Right atrium auricular region (tissue), 2 donors: ENCODE measurements at regions not wholly inside any gene's neighbourhood (a gene's known extent, or its start where the extent isn't known, plus 50 kb on each side); places are given as distances from the start of the nearest gene placed in this dataset.

Experiments
- DNase-seq: peaks from one replicate; pipeline ENCODE4 v3.0.0-alpha.2; 2019; ENCODE audit warnings: low spot score
- H3K27ac ChIP-seq, 2 donors: fragments of 200-600 bp; sonication (generic); 1 replicate in 1 of 2; 2 replicates in 1 of 2; pipeline ENCODE4 v1.5.1; 2016 to 2019
- H3K27me3 ChIP-seq, 2 donors: fragments of 200-600 bp; sonication (generic); one replicate each; pipeline versions ENCODE4 v1.5.1 to v1.6.0; 2017 to 2019
- H3K36me3 ChIP-seq: fragments of 200-600 bp; sonication (generic); one replicate; pipeline ENCODE4 v1.5.1; 2016
- H3K4me1 ChIP-seq, 2 donors: fragments of 200-600 bp; sonication (generic); one replicate each; pipeline versions ENCODE4 v1.5.1 to v1.6.0; 2017 to 2019
- H3K4me3 ChIP-seq, 2 donors: fragments of 200-600 bp; sonication (generic); 1 replicate in 1 of 2; 2 replicates in 1 of 2; pipeline ENCODE4 v1.5.1; 2017 to 2019; ENCODE audit warnings: mild to moderate bottlenecking in 1 of 2, moderate library complexity in 1 of 2
- H3K9me3 ChIP-seq, 2 donors: fragments of 200-600 bp; sonication (generic); one replicate each; pipeline ENCODE4 v1.5.1; 2019
- TF ChIP-seq, protein P1 (sequence below), 2 donors: fragments of 200-600 bp; sonication (generic); IDR thresholded peaks; one replicate each; pipeline ENCODE4 v1.5.1; 2019; ENCODE audit warnings: antibody characterized with exemption in 2 of 2

- no peak for DNase-seq
- Histone ChIP-seq H3K9me3 (no peaks in the 10 kb centered on the region), H3K27me3 (no peaks in the 10 kb centered on the region), H3K4me1 (peaks cover 0 to 17% of the 10 kb centered on the region in 2 donors), H3K36me3 (no peaks in the 10 kb centered on the region), H3K4me3 (no peak overlapping the region), H3K27ac (peak overlapping the region in 1 of 2 donors; percentile 28)
- TF ChIP-seq, protein P1, sequence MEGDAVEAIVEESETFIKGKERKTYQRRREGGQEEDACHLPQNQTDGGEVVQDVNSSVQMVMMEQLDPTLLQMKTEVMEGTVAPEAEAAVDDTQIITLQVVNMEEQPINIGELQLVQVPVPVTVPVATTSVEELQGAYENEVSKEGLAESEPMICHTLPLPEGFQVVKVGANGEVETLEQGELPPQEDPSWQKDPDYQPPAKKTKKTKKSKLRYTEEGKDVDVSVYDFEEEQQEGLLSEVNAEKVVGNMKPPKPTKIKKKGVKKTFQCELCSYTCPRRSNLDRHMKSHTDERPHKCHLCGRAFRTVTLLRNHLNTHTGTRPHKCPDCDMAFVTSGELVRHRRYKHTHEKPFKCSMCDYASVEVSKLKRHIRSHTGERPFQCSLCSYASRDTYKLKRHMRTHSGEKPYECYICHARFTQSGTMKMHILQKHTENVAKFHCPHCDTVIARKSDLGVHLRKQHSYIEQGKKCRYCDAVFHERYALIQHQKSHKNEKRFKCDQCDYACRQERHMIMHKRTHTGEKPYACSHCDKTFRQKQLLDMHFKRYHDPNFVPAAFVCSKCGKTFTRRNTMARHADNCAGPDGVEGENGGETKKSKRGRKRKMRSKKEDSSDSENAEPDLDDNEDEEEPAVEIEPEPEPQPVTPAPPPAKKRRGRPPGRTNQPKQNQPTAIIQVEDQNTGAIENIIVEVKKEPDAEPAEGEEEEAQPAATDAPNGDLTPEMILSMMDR (IDR thresholded peaks at IDR 0.05), result no peak
Observed at GRCh38 chr11:103803062-103803461, 233.4 kb upstream of the DDI1 start.

GRCh38 chr11:103805688-103806009 lies 230.8 kb upstream of the DDI1 start:
- no peak overlapping the region for H3K4me3 ChIP-seq
- H3K27ac ChIP-seq, result no peak overlapping the region
- TF ChIP-seq, protein P1 (IDR thresholded peaks at IDR 0.05), result no peak
- H3K36me3 ChIP-seq, result no peaks in the 10 kb centered on the region
- H3K9me3 ChIP-seq, result no peaks in the 10 kb centered on the region
- H3K27me3 ChIP-seq, result no peaks in the 10 kb centered on the region
- DNase-seq, result no peak
- H3K4me1 ChIP-seq, result peaks cover 0 to 6% of the 10 kb centered on the region in 2 donors

DNA sequence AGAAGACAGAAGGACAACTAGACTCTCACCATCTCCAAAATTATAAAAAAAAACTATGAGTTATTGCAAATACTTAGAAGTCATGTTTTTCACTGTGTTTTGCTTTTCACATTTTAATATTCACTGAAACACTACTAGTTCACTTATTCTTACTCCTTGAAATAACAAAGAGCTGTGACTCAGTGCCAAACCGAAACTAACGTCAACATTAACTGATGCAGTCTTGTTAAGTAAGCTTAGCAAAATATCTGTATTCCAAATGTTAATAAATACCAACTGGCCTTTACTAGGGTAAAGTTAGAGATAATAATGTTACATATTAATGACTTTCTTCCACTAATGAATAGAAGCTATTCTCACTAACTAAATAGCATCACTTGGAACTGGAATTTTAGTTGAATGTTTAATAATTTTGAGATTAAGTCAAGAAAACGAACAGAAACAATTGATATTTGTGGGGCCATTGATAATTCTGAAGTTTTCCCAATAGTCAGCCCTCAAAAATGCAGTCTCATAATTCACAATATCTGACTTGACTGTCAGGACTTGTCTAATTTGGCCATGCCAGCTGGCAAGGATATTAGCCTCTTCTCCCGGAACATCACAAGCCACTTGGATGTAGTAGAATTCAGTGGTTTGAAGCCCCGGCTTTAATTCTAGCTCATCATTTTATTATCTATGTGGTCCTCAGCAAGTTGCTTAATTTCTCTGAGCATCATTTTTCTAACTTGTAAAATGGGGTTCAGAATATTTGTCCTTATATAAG lies 230.1 kb upstream of the DDI1 start:
- H3K27ac ChIP-seq, result peak overlapping the region in 1 of 2 donors; percentile 42
- DNase-seq, result no peak
- TF ChIP-seq, protein P1 (IDR thresholded peaks at IDR 0.05), result no peak
- H3K36me3 ChIP-seq, result no peaks in the 10 kb centered on the region
- no peaks in the 10 kb centered on the region for H3K4me1 ChIP-seq
- no peak overlapping the region for H3K4me3 ChIP-seq
- H3K27me3 ChIP-seq, result no peaks in the 10 kb centered on the region
- no peaks in the 10 kb centered on the region for H3K9me3 ChIP-seq

DNA sequence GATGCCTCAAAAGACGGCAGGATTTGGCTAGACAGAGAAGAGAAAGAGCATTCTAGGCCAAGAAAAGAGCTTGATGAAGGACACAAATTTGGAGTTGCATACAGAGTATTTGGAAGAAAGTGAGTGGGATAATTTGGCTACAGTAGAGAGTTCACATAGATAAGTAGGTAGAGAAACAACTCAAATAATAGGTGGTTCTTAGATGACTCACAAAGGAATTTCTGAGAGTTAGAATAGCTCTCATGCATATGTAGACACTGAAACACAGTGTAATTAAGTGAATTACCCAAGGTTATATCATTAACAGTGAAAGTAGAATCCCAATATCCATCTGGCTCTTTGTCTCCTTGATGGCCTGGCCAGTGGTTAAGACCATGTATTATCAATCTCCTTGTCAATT lies 228.6 kb upstream of the DDI1 start:
- Histone ChIP-seq H3K4me3 (no peak overlapping the region), H3K9me3 (no peaks in the 10 kb centered on the region), H3K4me1 (no peaks in the 10 kb centered on the region), H3K36me3 (no peaks in the 10 kb centered on the region), H3K27me3 (no peaks in the 10 kb centered on the region), H3K27ac (no peak overlapping the region)
- TF ChIP-seq, protein P1 (IDR thresholded peaks at IDR 0.05), result no peak
- no peak for DNase-seq

- Histone ChIP-seq H3K36me3 (no peaks in the 10 kb centered on the region), H3K4me1 (no peaks in the 10 kb centered on the region), H3K4me3 (no peak overlapping the region), H3K27ac (no peak overlapping the region), H3K9me3 (no peaks in the 10 kb centered on the region), H3K27me3 (no peaks in the 10 kb centered on the region)
- TF ChIP-seq, protein P1 (IDR thresholded peaks at IDR 0.05), result no peak
- no peak for DNase-seq
Observed at GRCh38 chr11:103808252-103808651, 228.2 kb upstream of the DDI1 start.
